Heart right ventricle (tissue), 16 donors: ENCODE measurements at regions not wholly inside any gene's neighbourhood (a gene's known extent, or its start where the extent isn't known, plus 50 kb on each side); places are given as distances from the start of the nearest gene placed in this dataset.

Experiments
- ATAC-seq, 8 donors: fragments of 200-7000 bp; cut with Tn5 transposase; one replicate each; pipeline ENCODE4 v1.9.1; 2020; ENCODE audit warnings: mild to moderate bottlenecking in 8 of 8, moderate library complexity in 8 of 8, moderate number of reproducible peaks in 1 of 8
- DNase-seq, 2 donors: peaks; one replicate each; pipeline ENCODE4 v3.0.0-alpha.2; 2020
- H3K27ac ChIP-seq, 10 donors: fragments of 200-600 bp; sonication (generic) in 2 of 10; one replicate each; pipeline versions ENCODE4 v1.5.0 to v1.8.0; 2020 to 2022; ENCODE audit warnings: mild to moderate bottlenecking in 3 of 10
- H3K27me3 ChIP-seq, 7 donors: fragments of 200-600 bp; one replicate each; pipeline ENCODE4 v1.8.0; 2021 to 2022; ENCODE audit warnings: mild to moderate bottlenecking in 2 of 7
- H3K36me3 ChIP-seq, 9 donors: fragments of 200-600 bp; sonication (generic) in 1 of 9; one replicate each; pipeline versions ENCODE4 v1.5.0 to v1.8.0; 2020 to 2022; ENCODE audit warnings: mild to moderate bottlenecking in 2 of 9
- H3K4me1 ChIP-seq, 9 donors: fragments of 200-600 bp; sonication (generic) in 1 of 9; one replicate each; pipeline versions ENCODE4 v1.5.0 to v1.8.0; 2020 to 2022; ENCODE audit warnings: mild to moderate bottlenecking in 4 of 9
- H3K4me3 ChIP-seq, 10 donors: fragments of 200-600 bp; sonication (generic) in 2 of 10; one replicate each; pipeline versions ENCODE4 v1.5.0 to v1.8.0; 2020 to 2022; ENCODE audit warnings: mild to moderate bottlenecking in 7 of 10, moderate library complexity in 2 of 10
- H3K9me3 ChIP-seq, 11 donors: fragments of 200-600 bp in 10 of 11; sonication (generic) in 2 of 11; one replicate each; pipeline versions ENCODE4 v1.5.0 to v1.8.0; 2013 to 2022; ENCODE audit warnings: mild to moderate bottlenecking in 2 of 11, control low read depth in 1 of 11, moderate library complexity in 1 of 11
- WGBS, 2 donors: extraction: QIAGEN DNeasy Blood & Tissue Kit; methylation state at CpG; one replicate each; pipeline ENCODE4 v1.1.7; 2013; ENCODE audit warnings: inconsistent platforms in 1 of 2; 5-methylcytosine and 5-hydroxymethylcytosine counted together
- intact Hi-C, 10 donors: fragments of 100-400 bp; cut with DNase I; formaldehyde crosslinking; loops; one replicate each; pipeline versions ENCODE4 v1.11.1 to v1.14.2; 2022
- TF ChIP-seq, protein P1 (sequence below), 9 donors: fragments of 200-600 bp; sonication (generic) in 2 of 9; IDR thresholded peaks; one replicate each; pipeline versions ENCODE4 v1.5.0 to v1.8.0; 2021 to 2022; ENCODE audit warnings: antibody characterized with exemption in 9 of 9, mild to moderate bottlenecking in 5 of 9, moderate library complexity in 1 of 9
- donor health status: Arrhythmogenic right ventricular cardiomyopathy.
- donor health status: ischemic (EF 13 %, LVEDD 7.1; RV severe dilation, severe dysfunction).
- donor health status: healthy with polysubstance abuse.
- donor health status: DM: no; HTN: yes; CAD: no.
- donor health status: DM: no; HTN: no; CAD: no.
- donor health status: ischemic (EF 25% LVEDD 6.9; RV normal size, moderate dysfunction).
- donor health status: ischemic (EF 25% LVEDD 5.7; RV mildly dilated, moderate dysfunction).
- donor health status: healthy.
- donor health status: DM: yes; HTN: yes; CAD: no.
- donor health status: Ischemic cardiomyopathy.
- donor health status: ischemic (EF 35%, LVEDD 5.7; RV mildly dilated, moderate dysfunction).
- donor health status: nonischemic (EF 11% LVEDD 7.7; RV severe dilation, severe dysfunction).
- donor health status: DM: yes; HTN: yes; CAD: no.
- donor health status: PGD.
- donor health status: ischemic (EF 29% LVEDD 5.4; RV normal size, mild dysfunction).
- donor health status: nonischemic (EF 23%, LVEDD 6.1; RV moderate dilation, normal function).

DNA sequence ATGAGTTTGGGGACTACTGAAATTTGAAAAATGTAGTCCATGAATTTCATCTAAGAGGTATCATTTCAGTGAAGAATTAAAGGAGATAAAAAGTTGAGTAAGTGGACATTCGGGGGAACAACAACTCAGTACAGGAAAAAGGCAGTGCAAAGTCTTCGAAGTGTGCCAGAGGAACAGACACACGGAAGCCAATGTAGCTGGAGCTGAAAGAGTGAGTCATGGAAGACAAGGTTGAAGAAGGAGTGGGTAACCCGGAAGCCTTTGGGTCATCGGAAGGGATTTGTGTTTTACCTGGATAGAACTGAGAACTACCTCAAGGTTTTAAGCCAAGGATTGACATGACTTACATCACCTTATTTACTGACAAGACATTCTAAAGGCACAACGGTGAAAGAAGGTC lies 733.4 kb downstream of the NCAM2 start:
- DNase-seq (no peak), ATAC-seq (no peak)
- no peaks in the 10 kb centered on the region for H3K36me3 ChIP-seq
- H3K27me3 ChIP-seq, result no peaks in the 10 kb centered on the region
- intact Hi-C loops, result no loop called here
- no peak overlapping the region for H3K4me3 ChIP-seq
- H3K9me3 ChIP-seq, result peaks cover 0 to 12% (median 0%) of the 10 kb centered on the region in 11 donors
- TF ChIP-seq, protein P1, sequence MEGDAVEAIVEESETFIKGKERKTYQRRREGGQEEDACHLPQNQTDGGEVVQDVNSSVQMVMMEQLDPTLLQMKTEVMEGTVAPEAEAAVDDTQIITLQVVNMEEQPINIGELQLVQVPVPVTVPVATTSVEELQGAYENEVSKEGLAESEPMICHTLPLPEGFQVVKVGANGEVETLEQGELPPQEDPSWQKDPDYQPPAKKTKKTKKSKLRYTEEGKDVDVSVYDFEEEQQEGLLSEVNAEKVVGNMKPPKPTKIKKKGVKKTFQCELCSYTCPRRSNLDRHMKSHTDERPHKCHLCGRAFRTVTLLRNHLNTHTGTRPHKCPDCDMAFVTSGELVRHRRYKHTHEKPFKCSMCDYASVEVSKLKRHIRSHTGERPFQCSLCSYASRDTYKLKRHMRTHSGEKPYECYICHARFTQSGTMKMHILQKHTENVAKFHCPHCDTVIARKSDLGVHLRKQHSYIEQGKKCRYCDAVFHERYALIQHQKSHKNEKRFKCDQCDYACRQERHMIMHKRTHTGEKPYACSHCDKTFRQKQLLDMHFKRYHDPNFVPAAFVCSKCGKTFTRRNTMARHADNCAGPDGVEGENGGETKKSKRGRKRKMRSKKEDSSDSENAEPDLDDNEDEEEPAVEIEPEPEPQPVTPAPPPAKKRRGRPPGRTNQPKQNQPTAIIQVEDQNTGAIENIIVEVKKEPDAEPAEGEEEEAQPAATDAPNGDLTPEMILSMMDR (IDR thresholded peaks at IDR 0.05), result no peak
- no peak overlapping the region for H3K27ac ChIP-seq
- no peaks in the 10 kb centered on the region for H3K4me1 ChIP-seq
- WGBS, 2 donors, result 86 to 88% methylated on average over 6 of the region's 6 CpGs

DNA sequence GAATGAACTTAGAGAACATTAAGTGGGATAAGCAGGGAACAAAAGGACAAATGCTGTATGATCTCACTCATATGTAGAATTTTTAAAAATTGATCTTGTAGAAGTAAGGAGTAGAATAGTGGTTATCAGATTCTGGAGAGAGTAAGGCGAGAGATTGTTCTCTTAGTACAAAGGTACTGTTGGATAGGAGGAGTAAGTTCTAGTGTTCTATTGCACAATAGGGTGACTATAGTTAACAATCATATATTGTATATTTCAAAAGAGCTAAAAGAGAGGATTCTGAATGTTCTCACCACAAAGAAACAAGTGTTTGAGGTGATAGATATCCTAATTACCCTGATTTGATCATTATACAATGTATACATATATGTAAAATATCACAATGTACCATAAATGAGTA lies 735.9 kb downstream of the NCAM2 start:
- DNase-seq (no peak), ATAC-seq (no peak)
- intact Hi-C loops, result no loop called here
- H3K4me1 ChIP-seq, result no peaks in the 10 kb centered on the region
- no peaks in the 10 kb centered on the region for H3K27me3 ChIP-seq
- H3K27ac ChIP-seq, result no peak overlapping the region
- WGBS, 2 donors, result 82 to 90% methylated on average over 1 of the region's 1 CpG
- TF ChIP-seq, protein P1 (IDR thresholded peaks at IDR 0.05), result no peak
- H3K36me3 ChIP-seq, result no peaks in the 10 kb centered on the region
- H3K4me3 ChIP-seq, result no peak overlapping the region
- H3K9me3 ChIP-seq, result peaks cover 0 to 4% (median 0%) of the 10 kb centered on the region in 11 donors

DNA sequence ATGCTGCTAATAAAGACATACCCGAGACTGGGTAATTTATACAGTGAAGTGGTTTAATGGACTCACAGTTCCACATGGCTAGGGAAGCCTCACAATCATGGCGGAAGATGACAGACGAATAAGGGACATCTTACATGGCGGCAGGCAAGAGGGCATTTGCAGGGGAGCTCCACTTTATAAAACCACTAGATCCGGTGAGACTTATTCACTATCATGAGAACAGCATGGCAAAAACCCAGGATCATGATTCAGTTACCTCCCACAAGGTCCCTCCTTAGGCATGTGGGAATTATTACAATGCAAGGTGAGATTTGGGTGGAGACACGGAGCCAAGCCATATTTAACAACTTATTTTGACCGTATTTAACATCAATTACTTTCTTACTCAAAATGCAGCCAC lies 739.0 kb downstream of the NCAM2 start:
- Histone ChIP-seq H3K9me3 (no peaks in the 10 kb centered on the region), H3K4me3 (no peak overlapping the region), H3K27me3 (no peaks in the 10 kb centered on the region), H3K27ac (no peak overlapping the region), H3K4me1 (no peaks in the 10 kb centered on the region), H3K36me3 (no peaks in the 10 kb centered on the region)
- intact Hi-C loops, result no loop called here
- 80 to 82% methylated on average over 7 of the region's 7 CpGs for WGBS, 2 donors
- no peak for DNase-seq
- ATAC-seq, result no peak
- TF ChIP-seq, protein P1 (IDR thresholded peaks at IDR 0.05), result no peak

DNA sequence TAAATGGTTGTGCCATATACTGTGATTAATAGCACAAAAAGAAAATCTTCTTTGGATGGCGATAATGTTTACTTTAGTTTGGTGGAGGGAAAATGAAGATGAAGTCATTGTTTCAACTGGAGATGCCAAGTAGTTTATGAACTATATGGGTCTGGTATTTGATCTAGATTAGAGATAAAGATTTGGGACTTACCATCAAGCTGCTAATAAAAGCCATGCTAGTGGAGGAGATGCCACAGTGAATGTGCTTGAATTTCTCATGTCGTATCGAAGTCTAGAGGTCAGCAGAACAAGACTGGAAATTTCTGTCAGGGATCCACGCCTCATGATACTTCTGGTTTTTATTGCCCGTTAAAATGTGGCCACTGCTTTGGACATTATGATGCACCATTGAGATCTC lies 742.0 kb downstream of the NCAM2 start:
- ATAC-seq, result no peak
- intact Hi-C loops, result no loop called here

More for the DNA sequence above, 742.0 kb downstream of the NCAM2 start:
- Histone ChIP-seq H3K4me1 (no peaks in the 10 kb centered on the region), H3K27me3 (no peaks in the 10 kb centered on the region), H3K36me3 (no peaks in the 10 kb centered on the region), H3K27ac (no peak overlapping the region), H3K4me3 (no peak overlapping the region), H3K9me3 (peaks cover 0 to 16% (median 0%) of the 10 kb centered on the region in 11 donors)
- WGBS, 2 donors, result 73% methylated on average over 5 of the region's 5 CpGs
- TF ChIP-seq, protein P1 (IDR thresholded peaks at IDR 0.05), result no peak
- DNase-seq, result no peak
